Muscle of back (tissue), 3 donors: ENCODE measurements at regions not wholly inside any gene's neighbourhood (a gene's known extent, or its start where the extent isn't known, plus 50 kb on each side); places are given as distances from the start of the nearest gene placed in this dataset.
"Not testable (repeated sequence)": the region's sequence is repeated elsewhere in the genome, so short reads cannot be mapped to it uniquely, and the experiment has no call there.

Source experiments
- DNase-seq, 3 donors: peaks; one replicate each; pipeline versions ENCODE4 v3.0.0 to v3.0.0-alpha.2; 2013

GRCh38 chr2:236895497-236895896 lies 190.2 kb upstream of the COPS8 start:
- DNase-seq: no peak

- no peak for DNase-seq
Observed at GRCh38 chr2:236896688-236897087, 189.0 kb upstream of the COPS8 start.

- DNase-seq: no peak
Observed at GRCh38 chr2:236899146-236899545, 186.5 kb upstream of the COPS8 start.

GRCh38 chr2:236899950-236900640 lies 185.6 kb upstream of the COPS8 start:
- DNase-seq: no peak

DNA sequence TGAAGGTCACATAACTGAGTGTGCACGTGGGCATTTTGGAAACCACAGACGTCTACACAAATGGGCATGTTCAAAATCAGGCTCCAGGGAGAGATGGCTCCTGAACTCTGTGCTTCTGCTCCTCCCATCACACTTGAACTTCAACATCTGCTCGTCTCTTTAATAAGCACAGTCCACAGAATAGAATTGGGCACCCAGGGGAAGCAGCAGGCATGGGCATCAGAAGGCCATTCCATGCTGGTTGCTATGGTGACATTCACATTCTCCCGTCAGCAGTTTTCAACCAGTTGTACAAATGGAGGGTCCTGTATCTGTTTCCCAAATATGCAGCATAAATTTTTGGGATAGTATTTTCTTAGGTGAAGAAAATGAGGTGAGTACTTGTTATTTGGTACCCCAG lies 183.7 kb upstream of the COPS8 start:
- DNase-seq: no peak

DNA sequence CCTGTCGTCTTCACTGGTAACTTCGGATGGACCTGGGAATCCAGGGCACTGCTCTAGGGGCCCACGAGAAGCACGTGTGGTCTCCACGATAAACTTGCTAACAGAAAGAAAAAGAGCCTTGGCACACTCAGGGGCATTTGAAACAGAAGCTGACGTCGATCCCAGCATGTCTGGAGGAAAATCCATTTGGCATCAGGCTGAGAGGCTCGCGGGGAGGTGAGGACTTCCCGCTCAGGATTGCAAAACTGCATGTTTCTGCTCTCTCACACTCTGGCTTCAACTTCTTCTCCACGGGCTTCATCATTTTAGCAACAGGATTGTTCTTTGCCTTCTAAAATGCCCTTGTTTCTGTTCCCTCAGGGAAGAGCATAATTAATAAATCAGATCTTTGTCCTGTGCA lies 181.7 kb upstream of the COPS8 start:
- DNase-seq: no peak

DNA sequence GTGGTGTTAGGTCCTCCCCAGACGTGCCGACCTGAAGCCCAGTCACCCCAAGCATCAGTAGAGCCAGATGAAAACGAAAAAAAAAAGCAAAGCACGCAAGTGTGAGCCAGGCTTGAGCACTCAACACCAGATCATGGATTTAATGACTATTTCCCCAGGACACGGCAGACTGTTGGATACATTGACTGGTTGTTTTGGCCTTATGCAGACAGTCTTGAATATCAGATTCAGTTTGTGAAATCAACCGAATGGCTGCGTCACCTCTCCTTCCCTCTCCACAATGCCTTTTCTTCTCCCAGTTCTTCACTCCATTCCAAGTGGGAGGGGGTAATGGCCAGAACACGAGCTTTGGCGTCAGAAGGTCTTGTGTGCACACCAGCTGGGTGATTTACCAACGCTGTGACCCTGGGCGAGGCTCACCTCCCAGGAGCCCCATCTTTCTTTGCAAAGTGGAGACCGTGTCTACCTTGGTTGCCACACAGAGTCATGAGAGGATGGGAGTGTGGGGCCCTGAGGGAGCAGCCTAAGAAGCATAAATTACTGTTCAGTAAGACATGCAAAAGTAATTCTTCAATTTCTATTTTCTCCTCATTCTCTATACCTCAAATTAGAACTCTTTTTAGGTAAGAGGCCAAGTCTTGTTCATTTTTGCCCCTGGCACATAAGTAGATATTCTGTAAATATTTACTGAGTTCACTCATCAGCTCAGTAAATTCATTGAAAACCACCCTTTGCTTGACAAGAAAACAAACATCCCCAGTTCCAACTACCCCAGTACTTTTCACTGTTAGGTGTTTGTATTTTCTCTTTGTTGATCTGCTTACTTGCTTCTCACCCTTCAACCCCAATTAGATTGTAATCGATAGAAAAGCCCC lies 181.1 kb upstream of the COPS8 start:
- DNase-seq: no peak

- DNase-seq: no peak
Observed at GRCh38 chr2:236905976-236906375, 179.7 kb upstream of the COPS8 start.

DNA sequence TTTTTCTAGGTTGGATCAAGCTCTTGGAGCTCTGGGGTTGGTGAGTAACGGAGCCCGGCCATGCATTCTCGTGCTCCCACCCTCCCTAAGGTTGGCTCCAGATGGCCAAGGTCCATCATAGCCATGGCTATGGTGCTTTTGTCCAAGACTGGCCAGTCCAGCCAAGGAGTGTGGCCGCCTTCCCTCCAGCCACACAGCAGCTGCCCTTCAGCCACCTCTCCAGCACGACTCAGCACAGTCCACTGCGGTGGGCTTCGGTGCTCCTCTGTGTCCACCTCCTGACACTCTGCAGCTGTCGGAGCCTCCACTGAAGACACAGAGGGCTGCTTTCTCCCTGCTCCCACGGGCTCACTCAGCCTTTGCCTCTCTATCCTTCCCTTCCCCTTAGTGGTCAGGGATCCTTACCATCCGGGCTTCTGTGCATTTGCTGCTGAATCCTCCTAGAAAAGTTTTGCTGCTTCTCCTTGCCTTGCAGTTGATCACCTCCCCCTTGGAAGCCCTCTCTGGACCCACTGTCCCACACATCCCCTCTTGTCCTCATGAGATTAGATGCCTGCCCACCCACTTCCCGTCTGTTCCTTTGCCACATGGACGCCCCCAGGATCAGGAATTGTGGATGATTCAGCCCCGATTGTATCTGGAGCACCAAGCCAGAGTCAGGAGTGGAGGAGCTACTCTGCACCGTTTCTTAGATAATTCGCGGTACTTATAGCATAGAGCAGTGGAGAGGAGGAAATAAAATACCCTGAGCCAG lies 177.1 kb upstream of the COPS8 start:
- no peak for DNase-seq

DNA sequence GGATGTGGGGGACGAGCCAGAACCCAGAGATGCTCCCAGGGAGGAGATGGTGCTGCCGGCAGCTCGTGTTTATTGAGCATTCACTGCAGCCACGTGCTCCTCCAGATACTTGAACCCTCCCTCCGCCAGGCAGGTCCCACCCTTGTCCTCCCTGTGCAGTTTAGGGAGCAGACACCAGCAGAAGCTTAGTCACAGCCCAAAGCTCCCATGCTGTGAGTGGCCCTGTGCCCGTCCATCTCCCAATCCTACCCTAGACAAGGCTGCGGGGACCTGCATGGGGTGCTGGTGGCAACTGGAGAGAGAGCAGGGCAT lies 176.5 kb upstream of the COPS8 start:
- DNase-seq: no peak

GRCh38 chr2:236909802-236910201 lies 175.9 kb upstream of the COPS8 start:
- no peak for DNase-seq

GRCh38 chr2:236910781-236911495 lies 174.8 kb upstream of the COPS8 start:
- peak in 1 of 3 donors; percentile 54 for DNase-seq

DNA sequence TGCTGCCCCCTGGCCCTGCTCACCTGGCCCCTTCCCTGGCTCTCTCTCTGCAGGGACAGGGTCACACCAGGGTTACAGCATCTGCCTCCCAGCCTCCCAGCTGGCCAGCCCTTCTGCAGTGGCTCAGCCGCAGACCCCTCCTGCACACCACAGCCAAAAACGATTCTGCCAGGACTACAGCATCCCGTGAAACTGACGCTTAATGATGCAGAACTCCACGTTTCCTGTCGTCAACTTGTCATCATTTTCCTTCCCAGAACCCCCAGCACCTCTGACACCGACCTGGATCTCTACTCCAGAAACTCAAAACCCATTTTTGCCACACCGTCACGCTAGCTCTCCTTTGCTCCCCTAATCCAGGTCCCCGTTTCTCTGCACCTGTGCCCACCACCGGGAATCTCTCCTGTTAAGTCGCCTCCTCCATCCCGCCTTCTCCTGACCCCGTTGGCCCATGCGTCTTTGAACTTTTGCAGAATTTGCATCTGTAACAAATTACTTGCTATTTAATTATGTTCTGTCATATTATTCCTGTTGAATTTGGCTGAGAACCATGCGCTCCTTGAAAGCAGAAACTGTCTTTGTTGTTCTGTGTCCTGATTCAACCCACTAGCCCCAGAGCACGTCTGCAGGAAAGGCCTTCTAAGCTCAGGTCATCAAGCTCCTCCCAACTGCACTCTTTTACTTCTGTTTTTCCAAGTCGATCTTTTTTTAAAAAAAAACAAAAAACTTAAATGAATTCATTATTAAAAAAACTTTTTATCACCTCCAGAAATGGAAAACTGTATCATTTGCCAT lies 173.2 kb upstream of the COPS8 start:
- peak in 1 of 3 donors; percentile 36 for DNase-seq

- DNase-seq: peak in 2 of 3 donors; percentile 21 to 49
Observed at GRCh38 chr2:236915186-236915585, 170.5 kb upstream of the COPS8 start.

- no peak for DNase-seq
Observed at GRCh38 chr2:236915726-236916125, 170.0 kb upstream of the COPS8 start.

DNA sequence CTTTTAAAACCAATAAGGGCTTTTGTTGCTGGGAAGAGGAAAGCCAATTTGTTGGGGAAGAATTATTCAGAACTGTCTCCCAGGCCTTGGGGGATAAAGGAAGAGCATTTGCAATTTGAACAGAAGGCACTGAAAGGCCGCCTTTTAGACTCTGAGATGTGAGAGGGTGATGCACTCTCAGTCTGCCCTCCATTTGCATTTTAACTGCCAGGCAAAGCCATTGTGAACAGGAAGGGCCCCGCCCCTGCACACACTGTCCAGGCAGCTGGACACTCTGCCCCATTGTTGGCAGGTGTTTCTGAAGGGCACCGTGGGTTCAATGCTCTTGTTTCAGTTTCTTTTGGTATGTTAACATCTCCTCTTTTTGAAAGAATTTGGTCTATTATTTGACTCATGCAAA lies 169.5 kb upstream of the COPS8 start:
- no peak for DNase-seq

DNA sequence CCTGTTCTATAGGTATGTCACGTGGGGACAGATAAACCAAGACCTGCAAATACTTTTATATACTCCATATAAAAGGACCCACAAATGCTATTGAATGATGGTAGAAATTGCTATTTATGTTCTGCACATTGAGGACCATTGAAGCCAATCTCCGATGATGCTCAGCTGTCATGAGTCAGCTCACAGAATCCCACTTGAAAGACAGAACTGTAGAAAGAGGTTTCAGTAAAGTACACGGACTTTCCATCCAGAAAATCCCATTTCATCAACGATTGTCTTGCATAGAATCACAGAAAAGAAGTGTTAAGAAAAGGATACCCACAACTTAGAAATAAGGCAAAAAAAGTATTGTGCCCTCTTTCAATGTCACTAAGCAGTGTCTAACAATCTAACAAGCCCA lies 169.0 kb upstream of the COPS8 start:
- DNase-seq: no peak

- no peak for DNase-seq
Observed at GRCh38 chr2:236917164-236917563, 168.5 kb upstream of the COPS8 start.

DNA sequence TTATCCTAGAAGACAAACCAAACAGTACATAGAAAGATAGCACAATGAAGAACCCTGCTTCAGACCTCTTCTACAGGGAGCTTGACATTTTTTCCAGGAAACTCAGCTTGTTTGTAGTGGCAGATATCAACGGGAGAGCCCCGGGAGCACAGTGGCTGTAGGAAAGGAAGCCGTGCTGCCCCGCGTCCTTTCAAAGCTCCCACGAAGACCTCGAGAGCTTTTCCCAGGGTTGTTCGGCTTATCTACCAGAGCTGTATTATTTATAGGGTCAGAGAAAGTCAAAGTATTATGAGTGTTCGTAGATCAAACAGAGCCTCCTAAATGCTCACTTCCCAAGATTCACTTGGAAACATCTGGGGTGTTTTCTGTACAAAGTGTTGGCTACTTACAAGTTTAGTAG lies 167.1 kb upstream of the COPS8 start:
- DNase-seq: no peak

DNA sequence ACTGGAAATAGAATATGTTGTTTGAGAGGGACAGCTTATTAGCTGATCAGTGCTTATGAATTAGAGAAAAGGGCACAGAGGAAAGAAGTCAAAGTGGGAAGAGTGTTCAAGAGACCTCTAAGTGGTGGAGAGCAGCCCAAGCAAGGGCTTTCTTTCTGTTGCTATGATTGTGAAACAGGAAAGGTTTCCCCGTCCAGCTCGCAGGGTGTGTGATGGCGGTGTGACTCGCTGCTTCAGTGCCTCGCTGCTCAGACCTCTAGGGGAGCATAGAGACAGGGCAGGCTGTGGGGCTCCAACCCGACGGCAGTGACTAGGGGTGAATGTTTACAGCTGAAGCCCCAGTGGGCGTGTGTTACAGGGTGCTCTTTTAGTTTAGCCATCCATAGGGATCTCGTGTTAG lies 166.5 kb upstream of the COPS8 start:
- no peak for DNase-seq

DNA sequence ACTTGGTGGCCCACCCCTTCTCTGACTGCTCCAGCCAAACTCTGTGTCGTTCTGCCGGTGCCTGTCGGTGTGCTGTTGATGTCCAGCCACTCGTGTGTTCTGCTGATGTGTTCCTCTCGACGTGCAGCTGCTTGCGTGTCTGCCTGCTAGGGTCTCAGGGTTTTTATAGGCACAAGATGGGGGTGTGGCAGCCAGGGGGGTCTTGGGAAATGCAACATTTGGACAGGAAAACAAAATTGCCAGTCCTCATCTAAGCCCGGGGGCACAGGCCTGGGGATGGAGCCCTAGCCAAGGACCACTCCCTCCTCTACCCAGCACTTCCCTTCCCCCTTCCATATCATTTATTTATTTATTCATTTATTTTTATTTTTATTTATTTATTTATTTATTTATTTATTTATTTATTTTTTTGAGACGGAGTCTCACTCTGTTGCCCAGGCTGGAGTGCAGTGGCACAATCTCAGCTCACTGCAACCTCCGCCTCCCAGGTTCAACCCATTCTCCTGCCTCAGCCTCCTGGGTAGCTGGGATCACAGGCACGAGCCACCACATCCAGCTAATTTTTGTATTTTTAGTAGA lies 165.8 kb upstream of the COPS8 start:
- not testable (repeated sequence) for DNase-seq
